Ureter (tissue), 1 donor: ENCODE measurements at regions not wholly inside any gene's neighbourhood (a gene's known extent, or its start where the extent isn't known, plus 50 kb on each side); places are given as distances from the start of the nearest gene placed in this dataset.

Source experiments
- DNase-seq: peaks from one replicate; pipeline ENCODE4 v3.0.0-alpha.2; 2020; ENCODE audit warnings: low spot score
- donor health status: DM: yes; HTN: yes; CAD: no.

DNA sequence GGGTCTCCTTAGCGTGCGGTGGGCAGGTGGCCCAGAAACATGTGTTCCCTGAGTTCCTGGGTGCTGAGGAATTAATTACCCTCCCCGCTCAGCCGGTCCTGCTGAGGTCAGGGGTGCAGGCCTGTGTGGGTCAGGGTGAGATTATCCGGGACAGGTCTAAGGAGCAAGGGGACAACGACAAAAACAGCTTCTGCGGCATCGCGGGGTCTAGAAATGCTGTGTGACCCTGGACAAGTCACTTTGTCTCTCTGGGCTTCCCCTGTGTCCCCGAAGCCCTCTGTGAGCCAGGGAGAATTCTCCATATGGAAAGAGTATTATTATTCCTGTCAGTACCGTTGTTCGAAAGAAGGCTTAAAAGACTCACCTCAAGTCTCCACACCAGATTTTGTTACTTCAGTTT lies 186.1 kb downstream of the MN1 start:
- DNase-seq: no peak

DNA sequence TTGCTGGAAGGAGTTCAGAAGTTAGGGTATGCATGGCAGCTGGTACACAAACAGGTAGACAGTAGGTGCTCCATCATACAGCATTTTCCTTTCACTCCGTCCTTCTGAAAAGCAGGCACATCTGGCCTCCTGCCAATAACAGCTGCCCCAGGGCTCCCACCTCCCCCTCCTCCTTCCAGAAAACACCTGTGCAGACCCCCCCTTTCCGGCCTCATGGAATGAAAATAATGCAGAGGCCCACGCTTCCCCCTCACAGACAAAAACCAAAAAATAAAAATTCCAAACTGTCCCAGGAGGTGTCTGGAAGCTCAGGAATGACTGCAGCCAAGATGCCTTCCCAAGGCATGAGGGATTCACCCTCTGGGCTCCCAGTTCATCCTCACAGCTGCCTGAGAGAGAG lies 185.5 kb downstream of the MN1 start:
- DNase-seq: no peak

DNA sequence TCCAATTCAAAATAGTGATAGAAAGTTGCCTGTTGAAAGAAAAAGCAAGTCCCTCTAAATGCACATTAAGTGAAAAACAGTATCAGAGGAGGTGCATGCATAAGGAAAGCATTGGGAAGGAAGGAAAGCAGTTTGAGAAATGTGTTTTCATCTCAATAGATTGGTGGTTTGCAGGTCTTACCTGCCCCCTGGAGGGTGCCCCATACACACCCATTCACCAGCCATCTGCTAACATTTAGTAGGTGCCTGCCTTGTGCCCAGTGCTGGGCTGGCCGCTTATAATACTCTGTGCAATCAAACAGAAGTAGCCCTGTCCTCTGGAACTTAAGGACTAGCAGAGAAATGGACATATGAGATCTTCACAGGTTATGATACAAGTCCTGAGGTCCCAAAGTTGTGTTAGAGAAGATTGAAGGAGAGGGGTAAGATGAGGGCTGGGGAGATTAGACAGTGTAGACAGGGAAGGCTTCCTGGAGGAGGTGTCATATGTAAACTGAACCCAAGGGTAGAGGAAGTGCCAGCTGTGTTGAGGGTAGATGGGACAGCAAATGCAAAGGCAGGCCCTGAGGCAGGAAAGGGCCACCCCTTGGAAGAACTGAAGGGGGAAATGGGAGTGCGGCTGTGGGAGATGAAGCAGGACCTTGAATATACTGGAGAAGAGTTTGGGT lies 184.2 kb downstream of the MN1 start:
- DNase-seq: no peak

DNA sequence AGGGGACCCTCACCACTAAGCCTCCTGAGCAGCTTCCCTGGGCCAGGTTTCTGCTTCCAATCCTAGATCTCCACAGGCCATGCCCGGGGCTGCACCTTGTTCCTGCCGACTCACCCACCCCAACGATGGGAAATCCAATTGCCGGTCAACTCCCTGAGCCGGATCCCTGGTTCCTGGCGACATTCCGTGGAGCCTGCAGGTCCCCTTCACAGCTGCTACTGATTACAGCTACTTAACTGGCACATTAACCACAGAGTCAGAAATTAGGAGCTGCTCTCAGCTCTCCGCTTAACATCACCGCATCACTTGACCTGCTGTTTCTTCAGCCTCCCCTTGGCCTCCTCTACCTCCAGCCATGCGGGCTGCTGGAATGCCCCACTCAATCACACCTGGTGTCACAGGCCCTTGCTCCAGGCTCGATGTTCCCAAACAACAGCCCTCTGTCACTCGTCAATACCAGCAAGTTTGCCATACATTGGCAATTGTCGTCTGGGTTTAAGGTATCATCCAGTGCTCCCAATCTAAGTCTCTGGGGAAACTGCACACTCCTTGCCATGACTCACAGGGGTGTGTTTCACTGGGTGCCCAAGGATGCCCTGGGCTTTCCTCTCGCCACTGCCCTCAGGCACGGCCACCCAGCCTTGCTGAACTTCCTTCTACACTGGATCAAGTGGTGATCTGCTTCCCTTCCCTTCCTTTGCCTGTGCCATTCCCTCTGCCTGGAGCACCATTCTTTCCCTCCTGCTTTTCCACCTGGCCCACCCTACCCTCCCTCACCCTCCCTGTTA lies 181.0 kb downstream of the MN1 start:
- no peak for DNase-seq

DNA sequence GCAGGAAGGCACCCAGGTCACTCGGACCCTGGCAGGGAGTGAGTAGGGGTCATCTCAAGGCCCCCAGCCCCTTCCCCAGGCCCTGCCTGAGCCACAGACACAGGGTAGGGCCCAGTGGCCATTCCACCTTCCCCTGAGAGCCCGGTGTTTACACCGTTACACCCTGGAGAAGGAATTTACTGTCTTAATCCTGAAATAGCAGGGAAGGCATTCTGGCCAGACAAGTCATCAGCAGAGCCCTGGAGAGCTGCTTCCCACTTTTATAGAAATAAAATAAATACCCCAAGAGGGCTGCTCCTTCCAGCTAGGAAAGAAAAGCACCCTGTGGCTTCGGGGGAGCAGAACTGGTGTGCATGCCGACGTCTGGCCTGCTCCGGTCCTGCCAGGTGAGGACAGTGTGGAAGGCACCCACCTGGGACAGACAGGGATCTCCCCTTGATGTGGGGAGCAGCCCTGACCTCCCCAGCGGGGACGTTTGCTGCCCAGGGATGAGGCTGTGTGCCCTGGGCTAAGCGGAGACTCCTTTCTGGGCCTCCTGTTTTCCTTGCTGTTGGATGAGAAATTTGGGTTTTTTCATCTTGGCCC lies 180.0 kb downstream of the MN1 start:
- no peak for DNase-seq

DNA sequence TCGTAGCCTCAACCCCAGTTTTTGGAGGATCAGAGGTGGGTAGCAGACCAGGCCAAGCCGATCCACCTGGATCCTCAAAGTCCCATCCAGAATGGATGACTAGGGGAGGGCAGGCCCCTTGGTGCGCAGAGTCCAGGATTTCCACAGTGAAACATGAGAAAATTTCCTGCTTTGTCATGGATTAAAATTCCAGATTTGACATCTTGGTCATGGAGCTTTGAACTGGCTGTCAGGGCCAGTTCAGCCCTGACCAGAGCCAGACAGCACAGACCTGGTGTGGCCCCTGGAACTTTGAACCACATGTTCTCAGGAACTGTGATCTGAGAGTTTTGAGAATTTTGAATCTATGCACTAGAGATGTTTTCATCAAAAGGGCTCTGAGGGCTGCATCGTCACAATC lies 177.5 kb downstream of the MN1 start:
- no peak for DNase-seq

DNA sequence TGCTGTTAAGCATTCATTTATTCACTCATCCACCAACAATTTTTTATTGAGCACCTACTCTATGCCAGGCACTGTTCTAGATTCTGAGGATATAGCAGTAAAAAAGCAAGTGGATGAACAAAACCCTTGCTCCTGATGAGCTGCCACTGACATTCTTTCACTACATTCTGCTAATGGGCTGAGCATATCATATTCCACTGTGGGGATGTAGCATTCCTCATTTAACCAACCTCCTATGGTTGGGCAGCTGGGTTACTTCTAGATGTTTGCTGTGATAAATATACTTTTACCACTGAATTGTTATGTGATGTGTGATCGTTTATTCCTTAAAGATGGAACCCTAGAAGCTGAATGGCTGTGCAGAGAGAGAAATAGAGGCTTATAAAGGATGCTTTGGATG lies 176.9 kb downstream of the MN1 start:
- no peak for DNase-seq

DNA sequence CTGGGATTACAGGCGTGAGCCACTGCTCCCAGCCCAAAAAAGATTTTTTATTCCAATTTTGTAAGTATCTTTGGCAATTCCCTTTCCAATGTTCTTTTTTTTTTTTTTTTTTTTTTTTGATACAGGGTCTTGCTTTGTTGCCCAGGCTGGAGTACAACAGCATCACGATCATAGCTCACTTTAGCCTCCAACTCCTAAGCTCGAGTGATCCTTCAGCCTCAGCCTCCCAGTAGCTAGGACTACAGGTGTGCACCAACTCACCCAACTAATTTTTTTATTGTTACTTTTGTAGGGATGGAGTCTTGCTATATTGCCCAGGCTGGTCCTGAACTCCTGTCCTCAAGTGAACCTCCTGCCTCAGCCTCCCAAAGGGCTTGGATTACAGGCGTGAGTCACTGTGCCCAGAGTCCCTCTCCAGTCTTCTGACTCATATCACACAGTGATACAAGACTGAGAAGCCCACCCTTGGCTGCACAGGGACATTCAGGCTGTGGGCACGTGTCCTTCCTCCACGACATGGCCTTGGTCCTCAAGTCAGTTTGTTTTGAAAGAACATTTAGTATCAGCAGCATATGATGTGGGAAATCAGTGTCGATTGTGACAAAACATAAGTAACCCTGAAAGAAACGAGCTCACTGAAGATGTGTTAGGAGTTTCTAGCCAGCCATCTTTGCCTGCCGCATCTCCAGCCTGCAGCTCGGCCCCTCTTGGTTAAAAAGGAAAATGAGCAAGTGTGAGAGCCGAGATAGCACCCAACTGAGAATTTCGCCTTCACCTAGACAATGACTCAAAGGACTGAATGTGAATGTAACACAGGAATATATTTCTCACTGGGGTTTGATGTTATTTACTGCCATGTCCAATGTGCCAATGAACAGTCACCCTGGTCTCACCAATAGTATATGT lies 175.5 kb downstream of the MN1 start:
- DNase-seq: no peak

DNA sequence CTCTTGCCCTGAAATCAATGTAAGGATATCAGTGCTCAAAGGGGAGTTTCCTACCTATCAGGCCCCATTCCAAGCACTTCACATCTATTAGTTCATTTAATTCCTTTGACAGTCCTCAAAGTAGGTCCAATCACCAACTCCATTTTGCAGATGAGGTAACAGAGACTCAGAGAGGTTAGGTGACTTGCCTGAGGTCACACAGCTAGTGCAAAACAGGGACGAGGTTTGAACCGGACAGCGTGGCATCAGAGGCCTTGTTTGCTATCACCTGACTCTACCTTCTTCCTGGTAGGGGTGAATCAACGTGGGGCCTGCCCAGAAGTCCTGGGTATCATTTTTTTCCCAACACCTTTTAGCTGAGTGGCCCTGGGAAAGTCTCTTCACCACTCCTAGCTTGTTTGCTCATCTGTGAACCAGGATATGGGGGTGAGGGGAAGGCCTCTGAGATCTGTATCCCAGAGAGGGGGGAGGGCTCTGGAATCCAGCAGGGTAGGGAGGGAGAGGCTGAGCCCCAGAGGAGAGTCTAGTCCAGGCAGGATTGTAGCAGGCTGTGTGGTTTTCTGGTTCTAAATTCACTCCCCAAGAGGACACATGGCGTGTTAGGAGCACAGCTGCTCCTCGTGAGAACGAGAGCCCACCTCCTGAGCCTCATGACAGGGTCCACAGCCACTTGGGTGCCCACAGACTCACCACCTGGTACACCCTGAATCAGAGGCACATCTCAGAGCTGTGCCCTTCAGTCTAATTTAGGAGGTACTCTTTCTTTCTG lies 174.7 kb downstream of the MN1 start:
- DNase-seq: no peak

DNA sequence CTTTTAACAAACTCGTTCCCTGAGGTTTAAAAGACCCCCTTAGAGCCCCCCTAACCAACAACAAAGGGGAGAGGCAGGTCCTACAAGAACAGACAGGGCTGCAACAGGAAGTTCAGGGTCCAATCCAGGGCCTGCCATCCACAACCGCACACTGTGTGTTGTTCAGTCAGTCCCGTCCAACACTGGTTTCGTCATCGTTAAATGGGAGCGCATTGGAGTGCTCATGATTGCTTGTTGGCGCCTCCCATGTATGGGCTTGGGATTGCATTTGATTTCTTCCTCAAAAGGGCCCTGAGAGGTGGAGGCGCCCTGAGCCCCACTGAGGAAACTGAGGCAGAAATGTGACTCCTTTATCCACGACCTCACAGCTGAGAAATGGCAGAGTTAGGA lies 174.1 kb downstream of the MN1 start:
- DNase-seq: no peak

DNA sequence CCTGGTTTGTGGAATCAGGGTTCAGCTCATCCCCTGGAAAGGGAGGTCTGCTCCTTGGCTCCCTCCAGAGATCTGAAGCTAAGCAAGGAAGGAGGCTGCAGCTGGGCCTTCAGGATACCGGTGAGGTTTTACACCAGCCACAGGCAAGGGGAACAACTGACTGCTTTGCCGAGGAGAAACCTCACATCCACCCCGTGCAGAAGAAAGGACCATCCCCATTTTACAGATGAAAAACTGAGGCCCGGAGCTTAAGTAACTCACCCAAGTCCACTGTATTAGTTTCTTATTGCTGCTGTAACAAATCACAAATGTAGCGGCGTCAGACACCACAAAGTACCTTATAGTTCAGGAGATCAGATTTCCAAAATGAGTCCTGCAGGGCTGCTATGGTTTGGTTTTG lies 173.7 kb downstream of the MN1 start:
- no peak for DNase-seq

DNA sequence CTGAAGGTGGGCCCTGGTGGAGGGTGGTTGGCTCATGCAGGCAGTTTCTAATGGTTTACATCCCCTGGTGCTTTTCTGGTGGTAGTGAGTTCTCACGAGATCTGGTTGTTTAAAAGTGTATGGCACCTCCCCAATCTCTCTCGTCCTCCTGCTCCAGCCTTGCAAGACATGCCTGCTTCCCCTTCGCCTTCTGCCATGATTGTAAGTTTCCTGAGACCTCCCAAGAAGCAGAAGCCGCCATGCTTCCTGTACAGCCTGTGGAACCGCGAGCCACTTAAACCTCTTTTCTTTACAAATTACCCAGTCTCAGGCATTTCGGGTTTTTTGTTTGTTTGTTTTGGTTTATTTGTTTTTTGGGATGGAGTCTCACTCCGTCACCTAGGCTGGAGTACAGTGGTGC lies 173.2 kb downstream of the MN1 start:
- no peak for DNase-seq

DNA sequence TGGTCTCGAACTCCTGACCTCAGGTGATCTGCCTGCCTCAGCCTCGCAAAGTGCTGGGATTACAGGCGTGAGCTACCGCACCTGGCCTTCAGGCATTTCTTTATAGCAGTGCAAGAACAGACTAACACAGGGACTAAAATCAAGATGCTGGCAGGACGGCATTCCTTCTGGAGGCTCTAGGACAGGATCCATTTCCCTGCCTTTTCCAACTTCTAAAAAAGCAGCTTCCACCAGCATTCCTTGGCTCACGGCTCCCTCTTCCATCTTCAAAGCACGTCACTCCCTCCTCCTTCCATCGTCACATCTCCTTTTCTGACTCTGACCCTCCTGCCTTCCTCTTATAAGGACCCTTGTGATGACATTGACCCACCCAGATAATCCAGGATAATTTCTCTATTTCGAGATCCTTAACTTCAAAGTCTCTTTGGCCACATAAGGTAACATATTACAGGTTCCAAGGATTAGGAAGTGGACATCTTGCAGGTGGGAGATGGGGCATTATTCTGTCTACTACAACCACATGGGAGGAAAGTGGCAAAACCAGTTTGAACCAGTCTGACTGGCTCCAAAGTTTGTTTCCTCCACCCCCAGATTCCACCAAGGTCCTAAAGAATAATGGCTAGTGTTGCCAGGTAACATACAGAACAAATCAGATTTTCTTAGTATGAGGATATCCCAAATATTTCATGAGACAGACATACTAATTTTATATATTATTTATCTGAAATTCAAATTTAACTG lies 172.5 kb downstream of the MN1 start:
- DNase-seq: no peak

DNA sequence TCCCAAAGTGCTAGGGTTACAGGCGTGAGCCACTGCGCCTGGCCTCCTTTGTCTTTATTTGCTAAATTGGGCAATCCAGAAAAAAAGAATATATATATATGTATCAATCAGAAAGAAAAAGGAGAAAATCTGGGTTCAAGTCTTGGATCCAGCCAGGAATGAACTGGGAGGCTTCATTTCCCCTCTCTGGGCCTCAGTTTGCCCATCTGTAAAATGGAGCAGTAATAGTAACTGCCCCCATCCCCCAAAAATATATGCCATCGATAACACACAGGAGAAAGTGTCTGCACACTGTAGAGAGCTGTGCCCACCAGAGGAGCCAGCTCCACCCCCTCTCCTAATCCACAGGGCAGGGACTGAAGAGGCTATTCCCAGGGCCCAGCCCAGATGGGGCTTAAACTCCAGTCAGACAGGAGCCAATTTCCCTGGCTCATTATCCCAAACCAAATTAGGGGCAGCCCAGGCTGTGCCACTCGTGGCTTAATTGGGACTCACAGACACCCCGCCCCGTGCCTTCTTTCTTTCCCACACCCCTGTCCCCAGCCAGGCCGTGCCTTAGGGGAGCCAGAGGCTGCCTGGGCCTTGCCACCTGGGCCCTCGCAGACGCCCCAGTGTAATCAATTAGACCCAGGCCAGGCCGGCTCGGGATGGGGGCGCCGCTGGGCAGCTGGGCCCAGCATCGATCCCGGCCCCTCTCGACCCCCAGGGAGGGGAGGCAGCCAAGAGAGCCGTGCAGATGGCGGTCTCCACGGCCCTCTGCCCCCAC lies 171.5 kb downstream of the MN1 start:
- DNase-seq: no peak

DNA sequence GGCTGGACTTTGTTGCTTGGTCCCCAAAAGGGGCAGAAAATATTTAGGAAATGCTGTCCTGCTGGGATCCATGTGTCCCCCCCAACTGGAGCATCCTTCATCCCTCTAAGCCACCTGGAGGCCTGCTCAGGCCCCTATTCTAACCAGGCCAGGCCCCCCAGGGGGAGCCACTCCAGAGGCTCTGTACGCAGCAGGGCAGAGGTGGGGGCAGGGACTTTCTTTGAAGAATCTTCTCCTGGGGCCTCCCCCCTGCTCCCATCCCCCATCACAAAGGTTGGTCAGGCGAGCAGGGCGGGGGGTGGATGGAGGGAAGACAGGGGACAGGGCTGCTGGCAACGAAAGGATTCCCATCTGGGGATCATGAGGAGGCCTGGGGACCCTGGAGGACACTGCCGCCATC lies 170.8 kb downstream of the MN1 start:
- no peak for DNase-seq

DNA sequence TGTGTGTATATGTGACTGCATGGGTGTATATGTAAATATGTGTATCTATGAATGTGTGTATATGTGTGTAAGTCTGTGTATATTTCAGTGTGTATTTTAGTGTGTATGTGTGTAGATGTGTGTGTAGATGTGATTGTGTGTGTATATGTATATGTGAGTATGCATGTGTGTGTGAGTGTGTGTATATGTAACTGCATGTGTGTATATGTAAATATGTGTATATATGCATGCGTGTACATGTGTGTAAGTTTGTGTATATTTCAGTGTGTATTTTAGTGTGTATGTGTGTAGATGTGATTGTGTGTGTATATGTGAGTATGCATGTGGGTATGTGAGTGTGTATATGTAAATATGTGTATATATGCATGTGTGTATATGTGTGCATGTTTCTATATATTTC lies 169.9 kb downstream of the MN1 start:
- no peak for DNase-seq

DNA sequence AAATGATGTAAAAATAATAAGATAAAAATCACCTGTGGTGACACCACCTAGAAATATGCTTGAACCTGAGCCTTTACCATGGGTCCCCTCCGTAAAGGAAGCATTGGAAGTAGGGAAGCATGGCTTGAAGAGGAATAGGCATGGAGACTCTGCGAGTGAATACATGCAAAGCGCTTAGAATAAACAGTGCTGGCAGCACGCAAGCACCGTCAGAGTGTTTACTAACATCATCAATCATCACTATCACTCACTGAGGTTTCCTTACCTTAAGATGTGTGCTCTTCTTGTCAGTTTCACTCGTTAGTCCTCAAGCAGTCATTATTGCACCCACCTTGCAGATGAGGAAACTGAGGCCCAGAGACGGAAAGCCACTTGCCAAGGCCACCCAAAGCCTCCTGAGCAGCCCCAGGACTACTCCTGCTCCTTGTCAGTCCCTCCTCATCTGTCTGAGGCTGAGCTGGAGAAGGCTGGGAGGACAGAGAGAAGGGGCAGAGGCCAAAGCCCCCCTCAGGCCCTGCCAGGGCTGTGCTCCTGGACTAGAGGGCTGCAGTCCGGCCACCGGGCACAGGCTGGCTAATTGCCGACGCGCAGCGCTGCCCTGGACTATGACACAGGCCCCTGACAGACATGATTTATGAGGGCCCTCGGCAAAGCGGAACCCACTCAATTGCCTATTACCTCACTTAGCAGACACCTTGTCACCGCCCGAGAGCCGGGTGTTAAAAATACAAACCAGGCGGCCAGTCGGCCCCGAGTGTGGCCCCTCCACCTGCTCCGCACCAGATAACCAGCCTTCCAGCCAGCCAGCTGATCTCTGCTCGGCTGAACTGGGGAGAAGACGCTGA lies 168.9 kb downstream of the MN1 start:
- DNase-seq: no peak

DNA sequence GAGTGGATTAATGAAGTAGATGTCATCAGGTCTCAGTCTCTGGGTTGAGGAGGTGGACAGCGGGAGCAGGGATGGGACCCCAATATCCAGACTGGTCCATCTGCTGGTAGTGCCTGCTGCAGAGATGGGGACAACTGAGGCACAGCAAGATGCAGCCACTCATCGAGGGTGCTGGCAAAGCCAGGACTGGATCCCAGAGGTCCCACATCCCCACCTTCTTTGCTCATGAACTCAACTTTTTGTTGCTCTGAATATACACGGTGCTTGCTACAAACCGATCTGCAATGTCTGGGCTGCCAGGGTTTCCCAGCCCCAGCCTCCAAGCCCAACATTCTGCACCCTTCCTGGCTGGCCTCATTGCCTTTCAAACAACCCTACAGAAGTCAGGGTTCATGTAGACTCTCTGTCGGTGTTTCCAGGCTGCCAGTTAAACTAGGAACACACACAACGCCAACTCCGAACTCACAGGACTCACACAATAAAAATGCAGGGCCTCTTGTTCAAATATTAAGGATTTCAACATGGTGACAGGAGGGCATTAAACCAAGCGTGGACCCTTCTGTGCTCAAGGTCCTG lies 168.2 kb downstream of the MN1 start:
- DNase-seq: no peak
